IPS-18c (cell line): ENCODE measurements at regions not wholly inside any gene's neighbourhood (a gene's known extent, or its start where the extent isn't known, plus 50 kb on each side); places are given as distances from the start of the nearest gene placed in this dataset.

Experiments
- H3K4me3 ChIP-seq: 2 replicates; pipeline ENCODE4 v1.7.0; 2013; ENCODE audit warnings: low read depth, mild to moderate bottlenecking, low read length, moderate library complexity; ENCODE audit not compliant: insufficient read depth
- H3K9me3 ChIP-seq: one replicate; pipeline ENCODE4 v1.6.1; 2013; ENCODE audit warnings: mild to moderate bottlenecking, low read length, moderate library complexity; ENCODE audit not compliant: control insufficient read depth, insufficient read depth

- Histone ChIP-seq H3K9me3 (peaks cover 7% of the 10 kb centered on the region), H3K4me3 (no peak overlapping the region)
These were observed 313.5 kb downstream of the PYDC2 start for GRCh38 chr3:191774485-191774884.

GRCh38 chr3:191775451-191776233 is 314.7 kb downstream of the PYDC2 start:
- Histone ChIP-seq H3K9me3 (peaks cover 7% of the 10 kb centered on the region), H3K4me3 (no peak overlapping the region)

GRCh38 chr3:191781044-191781443 is 320.1 kb downstream of the PYDC2 start:
- Histone ChIP-seq H3K4me3 (no peak overlapping the region), H3K9me3 (peaks cover 9% of the 10 kb centered on the region)

GRCh38 chr3:191783024-191783423 is 322.1 kb downstream of the PYDC2 start:
- Histone ChIP-seq H3K9me3 (peaks cover 7% of the 10 kb centered on the region), H3K4me3 (no peak overlapping the region)

GRCh38 chr3:191790934-191791333 is 330.0 kb downstream of the PYDC2 start:
- Histone ChIP-seq H3K9me3 (peaks cover 2% of the 10 kb centered on the region), H3K4me3 (no peak overlapping the region)

GRCh38 chr3:191792580-191792979 is 331.6 kb downstream of the PYDC2 start:
- Histone ChIP-seq H3K4me3 (no peak overlapping the region), H3K9me3 (peaks cover 2% of the 10 kb centered on the region)

- Histone ChIP-seq H3K4me3 (no peak overlapping the region), H3K9me3 (peaks cover 2% of the 10 kb centered on the region)
These were observed 334.2 kb downstream of the PYDC2 start for GRCh38 chr3:191795196-191795595.

GRCh38 chr3:191797271-191797670 is 336.3 kb downstream of the PYDC2 start:
- H3K4me3 ChIP-seq = no peak overlapping the region
- H3K9me3 ChIP-seq = no peaks in the 10 kb centered on the region

GRCh38 chr3:191802671-191803070 is 341.7 kb downstream of the PYDC2 start:
- Histone ChIP-seq H3K9me3 (peaks cover 5% of the 10 kb centered on the region), H3K4me3 (no peak overlapping the region)

GRCh38 chr3:191804935-191805334 is 344.0 kb downstream of the PYDC2 start:
- Histone ChIP-seq H3K9me3 (peaks cover 7% of the 10 kb centered on the region), H3K4me3 (no peak overlapping the region)

- Histone ChIP-seq H3K9me3 (peaks cover 7% of the 10 kb centered on the region), H3K4me3 (no peak overlapping the region)
These were observed 347.1 kb downstream of the PYDC2 start for GRCh38 chr3:191808073-191808472.

GRCh38 chr3:191809326-191809949 is 348.5 kb downstream of the PYDC2 start:
- peaks cover 5% of the 10 kb centered on the region for H3K9me3 ChIP-seq
- no peak overlapping the region for H3K4me3 ChIP-seq

- no peak overlapping the region for H3K4me3 ChIP-seq
- H3K9me3 ChIP-seq = peaks cover 2% of the 10 kb centered on the region
These were observed 352.3 kb downstream of the PYDC2 start for GRCh38 chr3:191813245-191813644.

- H3K9me3 ChIP-seq = no peaks in the 10 kb centered on the region
- H3K4me3 ChIP-seq = no peak overlapping the region
These were observed 387.9 kb downstream of the PYDC2 start for GRCh38 chr3:191848818-191849217.

- Histone ChIP-seq H3K9me3 (no peaks in the 10 kb centered on the region), H3K4me3 (no peak overlapping the region)
These were observed 398.6 kb downstream of the PYDC2 start for GRCh38 chr3:191859531-191859930.

- Histone ChIP-seq H3K4me3 (no peak overlapping the region), H3K9me3 (no peaks in the 10 kb centered on the region)
These were observed 408.9 kb downstream of the PYDC2 start for GRCh38 chr3:191869738-191870415.

- no peaks in the 10 kb centered on the region for H3K9me3 ChIP-seq
- H3K4me3 ChIP-seq = no peak overlapping the region
These were observed 412.8 kb downstream of the PYDC2 start for GRCh38 chr3:191873736-191874135.

- no peak overlapping the region for H3K4me3 ChIP-seq
- H3K9me3 ChIP-seq = no peaks in the 10 kb centered on the region
These were observed 421.3 kb downstream of the PYDC2 start for GRCh38 chr3:191882289-191882688.
